NB4 (cell line): ENCODE measurements at regions not wholly inside any gene's neighbourhood (a gene's known extent, or its start where the extent isn't known, plus 50 kb on each side); places are given as distances from the start of the nearest gene placed in this dataset.
"Not testable (repeated sequence)": the region's sequence is repeated elsewhere in the genome, so short reads cannot be mapped to it uniquely, and the experiment has no call there.

ENCODE experiments used
- DNase-seq: peaks from one replicate; pipeline ENCODE4 v3.0.0; 2010; ENCODE audit warnings: low read depth
- H3K4me3 ChIP-seq: one replicate; pipeline ENCODE4 v1.5.1; 2011; ENCODE audit warnings: mild to moderate bottlenecking, low read depth, low read length, moderate library complexity
- CTCF ChIP-seq: IDR thresholded peaks from one replicate; pipeline ENCODE4 v1.5.1; 2012; ENCODE audit warnings: low read depth, low read length
- MAX ChIP-seq: IDR thresholded peaks from 2 replicates; pipeline ENCODE4 v1.6.1; 2011; ENCODE audit warnings: low read depth, low read length
- MYC ChIP-seq: IDR thresholded peaks from 2 replicates; pipeline ENCODE4 v1.6.1; 2011; ENCODE audit warnings: low read depth, low read length
- POLR2A ChIP-seq: IDR thresholded peaks from 2 replicates; pipeline ENCODE4 v1.6.1; 2011; ENCODE audit warnings: mild to moderate bottlenecking; ENCODE audit not compliant: insufficient read length; ENCODE audit errors: extremely low read depth

- DNase-seq, result no peak
- H3K4me3 ChIP-seq, result no peak overlapping the region
- no peak for TF ChIP-seq CTCF
- no peak for TF ChIP-seq POLR2A
- TF ChIP-seq MAX, result no peak
- TF ChIP-seq MYC, result no peak
Measured at GRCh38 chr4:53704329-53704728, 113.0 kb upstream of the LNX1 start.

- TF ChIP-seq MAX (no peak), CTCF (no peak), MYC (no peak), POLR2A (no peak)
- H3K4me3 ChIP-seq, result no peak overlapping the region
- DNase-seq, result no peak
Measured at GRCh38 chr4:53703267-53703655, 112.0 kb upstream of the LNX1 start.

- H3K4me3 ChIP-seq, result peak overlapping the region; percentile 29
- DNase-seq, result peak; percentile 72
- peak; percentile 9 for TF ChIP-seq CTCF
- no peak for TF ChIP-seq POLR2A
- no peak for TF ChIP-seq MAX
- no peak for TF ChIP-seq MYC
Measured at GRCh38 chr4:53702334-53703266, 111.3 kb upstream of the LNX1 start.

GRCh38 chr4:53701260-53701659, 110.0 kb upstream of the LNX1 start:
- not testable (repeated sequence) for H3K4me3 ChIP-seq
- peak; percentile 15 for DNase-seq

- DNase-seq, H3K4me3 ChIP-seq: not testable (repeated sequence)
Measured at GRCh38 chr4:53699310-53699709, 108.0 kb upstream of the LNX1 start.

- DNase-seq, result no peak
- H3K4me3 ChIP-seq, result no peak overlapping the region
- TF ChIP-seq CTCF, result no peak
- TF ChIP-seq MAX, result no peak
- no peak for TF ChIP-seq MYC
- TF ChIP-seq POLR2A, result no peak
Measured at GRCh38 chr4:53697016-53697685, 105.9 kb upstream of the LNX1 start.
